Endothelial cell of umbilical vein (primary cell): ENCODE measurements at regions not wholly inside any gene's neighbourhood (a gene's known extent, or its start where the extent isn't known, plus 50 kb on each side); places are given as distances from the start of the nearest gene placed in this dataset.

ENCODE experiments used
- BruUV-seq: library from RNA; stranded (reverse); fragments of 400-500 nt; replicated peaks from 2 replicates; lab custom pipeline; 2021; lab: Mats Ljungman, UMichigan
- CTCF ChIA-PET: fragments of 300-600, 350-600 bp; sonication (Branson Sonifier 250); formaldehyde crosslinking; loops from one replicate; lab custom pipeline; 2021; ENCODE audit warnings: antibody characterized with exemption, inconsistent platforms; lab: Charles Lee
- POLR2A ChIA-PET: fragments of 300-600, 350-600 bp; sonication (Branson Sonifier 250); formaldehyde crosslinking; loops from one replicate; lab custom pipeline; 2021; ENCODE audit warnings: antibody characterized with exemption, inconsistent platforms; lab: Charles Lee
- DNase-seq: peaks from one replicate; pipeline ENCODE4 v3.0.0-alpha.2; 2011; ENCODE audit warnings: low read depth, low spot score
- FAIRE-seq: peaks from 2 replicates; lab custom pipeline; 2011; peaks lifted over from hg19 to GRCh38; lab: Jason Lieb, UNC
- H2AFZ ChIP-seq: 2 replicates; pipeline ENCODE4 v1.6.0; 2012; ENCODE audit warnings: low read depth, low read length, control low read depth, inconsistent platforms
- H3K27ac ChIP-seq: 2 replicates; pipeline ENCODE4 v1.5.1; 2011; ENCODE audit warnings: low read depth, mild to moderate bottlenecking, control low read depth, low read length, moderate library complexity; ENCODE audit not compliant: insufficient read depth
- H3K27me3 ChIP-seq, 2 experiments: 2 replicates each; pipeline versions ENCODE4 v1.6.0 to v1.6.1; 2011; ENCODE audit warnings: low read length in 2 of 2, mixed read lengths in 1 of 2; ENCODE audit not compliant: control insufficient read depth in 2 of 2, insufficient read depth in 2 of 2
- H3K36me3 ChIP-seq, 2 experiments: 2 replicates in 1 of 2; 3 replicates in 1 of 2; pipeline ENCODE4 v1.5.1; 2011; ENCODE audit warnings: low read length in 2 of 2, mild to moderate bottlenecking in 1 of 2, moderate library complexity in 1 of 2; ENCODE audit not compliant: control insufficient read depth in 2 of 2, insufficient read depth in 2 of 2; ENCODE audit errors: extremely low read depth in 1 of 2
- H3K4me1 ChIP-seq: 3 replicates; pipeline ENCODE4 v1.5.1; 2011; ENCODE audit warnings: mild to moderate bottlenecking, low read length; ENCODE audit not compliant: control insufficient read depth, insufficient read depth; ENCODE audit errors: extremely low read depth
- H3K4me2 ChIP-seq: 2 replicates; pipeline ENCODE4 v1.6.1; 2011; ENCODE audit warnings: low read length, control low read depth, mixed read lengths; ENCODE audit not compliant: insufficient read depth
- H3K4me3 ChIP-seq, 3 experiments: fragments of 200-600 bp in 1 of 3; sonication (generic), shearing (Covaris generic) in 1 of 3; replicated peaks in 1 of 3; 2 replicates each; pipeline ENCODE4 v1.5.1; 2011 to 2016; ENCODE audit warnings: control low read depth in 3 of 3, low read length in 3 of 3, mild to moderate bottlenecking in 2 of 3, inconsistent platforms in 1 of 3, low read depth in 1 of 3, moderate library complexity in 1 of 3; ENCODE audit not compliant: insufficient read depth in 1 of 3
- H3K79me2 ChIP-seq: 2 replicates; pipeline ENCODE4 v1.6.0; 2012; ENCODE audit warnings: low read length, inconsistent platforms; ENCODE audit not compliant: control insufficient read depth, insufficient read depth
- H3K9ac ChIP-seq: replicated peaks from 2 replicates; pipeline ENCODE3; 2011; ENCODE audit warnings: low read length, control low read depth; ENCODE audit not compliant: insufficient read depth; ENCODE audit errors: extremely low read depth
- H3K9me1 ChIP-seq: replicated peaks from 3 replicates; pipeline ENCODE4 v1.6.0; 2011; ENCODE audit warnings: mild to moderate bottlenecking, low read length; ENCODE audit not compliant: control insufficient read depth, insufficient read depth; ENCODE audit errors: extremely low read depth
- H3K9me3 ChIP-seq: replicated peaks from 2 replicates; pipeline ENCODE4 v1.5.1; 2012; ENCODE audit warnings: low read length, inconsistent platforms; ENCODE audit not compliant: control insufficient read depth, insufficient read depth
- H4K20me1 ChIP-seq: replicated peaks from 2 replicates; pipeline ENCODE3; 2011; ENCODE audit warnings: mild to moderate bottlenecking, low read length; ENCODE audit not compliant: control insufficient read depth, insufficient read depth; ENCODE audit errors: extremely low read depth
- EZH2 ChIP-seq: IDR thresholded peaks from 2 replicates; pipeline ENCODE4 v1.6.1; 2012; ENCODE audit warnings: borderline replicate concordance, low read depth, mild to moderate bottlenecking, moderate library complexity, low read length, inconsistent platforms; ENCODE audit not compliant: severe bottlenecking
- FOS ChIP-seq: IDR thresholded peaks from 2 replicates; pipeline ENCODE4 v1.6.1; 2011; ENCODE audit warnings: mild to moderate bottlenecking, low read length, moderate library complexity, borderline replicate concordance; ENCODE audit not compliant: insufficient read depth
- GATA2 ChIP-seq: IDR thresholded peaks from 2 replicates; pipeline ENCODE4 v1.7.0; 2011; ENCODE audit warnings: low read depth, mild to moderate bottlenecking, moderate library complexity, mixed read lengths, low read length; ENCODE audit not compliant: insufficient read length, insufficient read depth
- JUN ChIP-seq: IDR thresholded peaks from 2 replicates; pipeline ENCODE4 v1.6.1; 2011; ENCODE audit warnings: borderline replicate concordance, low read depth; ENCODE audit not compliant: insufficient read length, insufficient read depth
- MAX ChIP-seq: IDR thresholded peaks from 2 replicates; pipeline ENCODE4 v1.6.1; 2011; ENCODE audit not compliant: insufficient read depth, insufficient read length
- MYC ChIP-seq: IDR thresholded peaks from one replicate; pipeline ENCODE4 v1.6.1; 2011; ENCODE audit warnings: mild to moderate bottlenecking, low read depth, low read length
- POLR2A ChIP-seq: IDR thresholded peaks from 2 replicates; pipeline ENCODE4 v1.6.1; 2012; ENCODE audit warnings: low read depth, mild to moderate bottlenecking, control low read depth, low read length
- POLR2AphosphoS5 ChIP-seq: IDR thresholded peaks from 2 replicates; pipeline ENCODE4 v1.6.1; 2012; ENCODE audit warnings: low read depth, mild to moderate bottlenecking, control low read depth, low read length, moderate library complexity; ENCODE audit not compliant: insufficient read depth
- dilution Hi-C: fragments of 300-500 bp; cut with MboI; formaldehyde crosslinking; loops from one replicate; pipeline ENCODE4 v1.15.0; 2019; ENCODE audit warnings: low sequenced_read_pairs; ENCODE audit not compliant: extremely low pct_ligation_motif_present
- intact Hi-C: fragments of 100-400 bp; cut with micrococcal nuclease; formaldehyde crosslinking; loops from one replicate; pipeline ENCODE4 v1.10.0; 2022
- TF ChIP-seq, protein P1 (sequence below), 2 donors: IDR thresholded peaks; 1 replicate in 1 of 2; 2 replicates in 1 of 2; pipeline ENCODE4 v1.5.1; 2011; ENCODE audit warnings: low read length in 2 of 2, mild to moderate bottlenecking in 2 of 2, moderate library complexity in 2 of 2, control low read depth in 1 of 2, inconsistent platforms in 1 of 2, low read depth in 1 of 2; ENCODE audit not compliant: insufficient read depth in 1 of 2; ENCODE audit errors: extremely low read depth in 1 of 2

DNA sequence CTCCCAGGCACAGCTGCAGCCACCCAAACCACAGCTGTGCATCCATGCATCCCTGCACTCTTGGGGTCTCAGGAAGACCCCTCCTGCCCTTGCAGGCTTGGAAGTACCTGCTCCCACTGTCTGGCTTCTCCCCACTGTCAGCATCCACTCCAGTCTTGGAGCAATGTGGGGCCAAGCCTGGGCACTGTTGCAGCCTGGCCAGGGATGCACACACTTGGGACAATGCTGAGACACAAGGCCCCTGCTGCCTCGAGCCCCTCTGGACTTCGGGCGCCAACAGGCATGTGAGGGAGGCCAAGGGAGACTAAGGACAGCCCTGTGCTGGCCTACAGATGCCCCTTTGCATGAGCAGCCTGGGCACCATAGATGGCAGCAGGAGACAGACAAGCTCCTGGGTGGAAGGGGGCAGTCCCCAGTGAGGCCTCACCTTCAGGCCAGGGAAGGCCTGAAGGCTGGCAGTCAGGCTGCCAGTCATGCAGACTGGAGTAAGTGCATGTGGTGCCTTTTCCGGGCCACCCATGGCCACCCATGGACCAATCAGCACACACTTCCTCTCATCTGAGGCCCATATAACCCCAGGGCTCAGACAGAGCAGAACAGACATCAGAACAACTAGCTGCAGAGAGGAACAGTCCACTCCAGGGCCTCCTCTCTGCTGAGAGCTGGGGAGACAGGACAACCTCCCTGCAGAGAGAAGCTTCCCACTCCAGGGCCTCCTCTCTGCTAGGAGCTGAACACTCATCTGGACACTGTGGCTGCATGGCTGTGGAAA is 219.0 kb downstream of the VGLL3 start:
- H3K4me3 ChIP-seq: no peak overlapping the region
- no TSS peak for BruUV-seq

More for the DNA sequence above, 219.0 kb downstream of the VGLL3 start:
- DNase-seq (no peak), FAIRE-seq (no peak)
- no peak overlapping the region for H2AFZ ChIP-seq
- H3K27me3 ChIP-seq: no peaks in the 10 kb centered on the region
- no peaks in the 10 kb centered on the region for H3K9me3 ChIP-seq
- CTCF ChIA-PET: interaction anchor here (1.0 to 4.3 kb wide), 5 partner anchors 311 to 1233 kb away, joined by 3 to 90 read pairs (median 7); no protein-coding TSS in a partner anchor
- no peak overlapping the region for H3K9ac ChIP-seq
- POLR2A ChIA-PET: no interaction called here
- H3K4me2 ChIP-seq: no peak overlapping the region
- H3K9me1 ChIP-seq: no peaks in the 10 kb centered on the region
- no peaks in the 10 kb centered on the region for H4K20me1 ChIP-seq
- intact Hi-C loops: no loop called here
- H3K36me3 ChIP-seq: no peaks in the 10 kb centered on the region
- no peaks in the 10 kb centered on the region for H3K79me2 ChIP-seq
- no peaks in the 10 kb centered on the region for H3K4me1 ChIP-seq
- dilution Hi-C loops: no loop called here
- TF ChIP-seq MAX: no peak
- TF ChIP-seq, protein P1, sequence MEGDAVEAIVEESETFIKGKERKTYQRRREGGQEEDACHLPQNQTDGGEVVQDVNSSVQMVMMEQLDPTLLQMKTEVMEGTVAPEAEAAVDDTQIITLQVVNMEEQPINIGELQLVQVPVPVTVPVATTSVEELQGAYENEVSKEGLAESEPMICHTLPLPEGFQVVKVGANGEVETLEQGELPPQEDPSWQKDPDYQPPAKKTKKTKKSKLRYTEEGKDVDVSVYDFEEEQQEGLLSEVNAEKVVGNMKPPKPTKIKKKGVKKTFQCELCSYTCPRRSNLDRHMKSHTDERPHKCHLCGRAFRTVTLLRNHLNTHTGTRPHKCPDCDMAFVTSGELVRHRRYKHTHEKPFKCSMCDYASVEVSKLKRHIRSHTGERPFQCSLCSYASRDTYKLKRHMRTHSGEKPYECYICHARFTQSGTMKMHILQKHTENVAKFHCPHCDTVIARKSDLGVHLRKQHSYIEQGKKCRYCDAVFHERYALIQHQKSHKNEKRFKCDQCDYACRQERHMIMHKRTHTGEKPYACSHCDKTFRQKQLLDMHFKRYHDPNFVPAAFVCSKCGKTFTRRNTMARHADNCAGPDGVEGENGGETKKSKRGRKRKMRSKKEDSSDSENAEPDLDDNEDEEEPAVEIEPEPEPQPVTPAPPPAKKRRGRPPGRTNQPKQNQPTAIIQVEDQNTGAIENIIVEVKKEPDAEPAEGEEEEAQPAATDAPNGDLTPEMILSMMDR (IDR thresholded peaks at IDR 0.05; ENCODE audit: extremely low read depth in 1 of 2, insufficient read depth in 1 of 2, low read depth in 1 of 2, low read length in 2 of 2): no peak
- no peak for TF ChIP-seq GATA2
- no peak for TF ChIP-seq EZH2
- TF ChIP-seq MYC: no peak
- no peak for TF ChIP-seq FOS
- TF ChIP-seq JUN: no peak
- no peak for TF ChIP-seq POLR2AphosphoS5
- TF ChIP-seq POLR2A: no peak
- no peak overlapping the region for H3K27ac ChIP-seq
